Omental fat pad (tissue), 3 donors: ENCODE measurements at regions not wholly inside any gene's neighbourhood (a gene's known extent, or its start where the extent isn't known, plus 50 kb on each side); places are given as distances from the start of the nearest gene placed in this dataset.
A peak's percentile ranks its signal among the peaks of the same experiment; 100 is the strongest.

ENCODE experiments used
- ATAC-seq: fragments of 150-250 bp; one replicate; pipeline ENCODE4 v1.9.1; 2016; ENCODE audit warnings: mild to moderate bottlenecking, moderate library complexity; ENCODE audit not compliant: low FRiP score
- DNase-seq: peaks from one replicate; pipeline ENCODE4 v3.0.0-alpha.2; 2019; ENCODE audit warnings: low spot score
- CTCF ChIP-seq, 3 donors: fragments of 450-650 bp; IDR thresholded peaks; one replicate each; pipeline ENCODE4 v1.5.1; 2016 to 2017; ENCODE audit warnings: antibody characterized with exemption in 3 of 3, mild to moderate bottlenecking in 3 of 3, moderate library complexity in 2 of 3

GRCh38 chrX:112991801-112992200, 151.2 kb upstream of the AMOT start:
- DNase-seq (no peak), ATAC-seq (no peak)
- no peak for TF ChIP-seq CTCF (IDR thresholded peaks at IDR 0.05)

DNA sequence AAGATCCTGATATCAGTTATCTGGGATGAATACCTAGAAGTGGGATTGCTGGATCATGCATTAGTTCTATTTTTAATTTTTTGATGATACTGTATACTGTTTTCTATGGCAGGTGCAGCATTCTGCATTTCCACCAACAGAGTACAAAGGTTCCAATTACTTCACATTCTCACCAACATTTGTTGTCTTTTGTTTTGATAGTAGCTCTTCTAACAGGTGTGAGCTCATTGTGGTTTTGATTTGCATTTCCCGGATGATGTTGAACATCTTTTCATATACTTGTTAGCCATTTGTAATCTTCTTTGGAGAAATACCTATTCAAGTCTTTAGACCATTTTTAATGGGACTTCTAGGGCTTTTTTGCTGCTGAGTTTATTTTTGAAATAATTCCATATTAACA, 139.2 kb upstream of the AMOT start:
- ATAC-seq = no peak
- TF ChIP-seq CTCF (IDR thresholded peaks at IDR 0.05) = no peak

DNA sequence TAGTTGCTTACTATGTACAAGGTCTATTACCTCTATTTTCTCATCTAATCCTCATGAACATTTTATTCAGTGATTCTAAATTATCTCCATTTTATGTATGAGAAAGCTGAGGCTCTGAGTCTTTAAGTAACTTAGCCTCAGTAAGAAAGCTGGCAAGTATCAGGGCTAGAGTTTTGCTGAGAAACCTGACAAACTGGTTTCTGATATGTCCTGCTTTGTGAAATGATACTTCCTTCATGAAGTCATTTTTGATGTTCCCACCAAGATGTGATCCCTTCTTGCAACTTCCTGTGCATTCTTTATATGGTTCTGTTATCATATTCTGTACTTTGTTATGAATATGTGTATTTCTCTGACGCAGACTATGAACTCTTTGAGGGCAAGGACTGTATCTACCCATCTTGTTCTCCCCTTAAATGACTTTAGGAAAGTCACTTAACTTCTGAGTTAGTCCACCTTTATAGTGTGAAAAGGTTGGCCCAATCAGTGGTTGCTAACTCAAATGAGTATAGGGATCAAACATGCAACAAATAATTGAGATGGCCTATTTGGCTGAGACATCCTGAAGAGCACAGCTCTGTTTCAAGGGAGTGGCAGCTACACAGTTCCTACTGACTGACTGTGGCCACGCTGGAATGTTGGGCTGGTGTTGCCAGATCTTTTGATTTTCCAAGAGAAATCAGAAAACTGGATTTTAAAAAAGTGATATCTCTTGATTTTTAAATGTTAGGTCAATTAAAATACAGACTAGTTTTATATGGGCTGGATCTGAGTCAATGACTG, 127.9 kb upstream of the AMOT start:
- no peak for TF ChIP-seq CTCF (IDR thresholded peaks at IDR 0.05)
- DNase-seq (no peak), ATAC-seq (no peak)

More for the DNA sequence above, 139.2 kb upstream of the AMOT start:
- no peak for DNase-seq

GRCh38 chrX:112967903-112968302, 127.3 kb upstream of the AMOT start:
- ATAC-seq (no peak), DNase-seq (no peak)
- TF ChIP-seq CTCF (IDR thresholded peaks at IDR 0.05) = no peak

DNA sequence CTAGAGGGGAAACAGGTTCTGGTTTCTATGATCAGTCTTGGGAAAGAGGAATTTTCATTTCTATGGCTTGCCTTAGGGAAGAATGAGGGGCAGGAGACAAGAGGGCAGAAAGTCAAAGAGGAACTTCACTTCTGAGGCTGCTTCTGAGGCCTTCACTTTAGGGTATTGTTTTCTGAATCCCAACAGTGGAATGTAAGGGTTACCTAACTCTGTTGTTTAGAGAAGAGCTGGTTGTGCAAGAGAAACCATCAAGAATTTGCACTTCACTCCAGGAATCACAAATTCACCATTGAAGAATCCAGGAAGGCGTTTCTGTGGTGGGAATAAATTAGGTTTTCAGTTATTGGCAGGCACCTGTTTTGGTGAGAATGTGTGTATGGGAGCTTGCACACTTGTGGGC, 126.7 kb upstream of the AMOT start:
- DNase-seq (no peak), ATAC-seq (no peak)
- no peak for TF ChIP-seq CTCF (IDR thresholded peaks at IDR 0.05)

- DNase-seq = no peak
- peak; percentile 68 for ATAC-seq
- TF ChIP-seq CTCF (IDR thresholded peaks at IDR 0.05) = no peak
Observed at GRCh38 chrX:112961981-112962380, 121.3 kb upstream of the AMOT start.

- ATAC-seq (no peak), DNase-seq (no peak)
- no peak for TF ChIP-seq CTCF (IDR thresholded peaks at IDR 0.05)
Observed at GRCh38 chrX:112947981-112948615, 107.5 kb upstream of the AMOT start.
